Endothelial cell of umbilical vein (primary cell): ENCODE measurements at regions not wholly inside any gene's neighbourhood (a gene's known extent, or its start where the extent isn't known, plus 50 kb on each side); places are given as distances from the start of the nearest gene placed in this dataset.

Experiments
- BruUV-seq: library from RNA; stranded (reverse); fragments of 400-500 nt; replicated peaks from 2 replicates; lab custom pipeline; 2021; lab: Mats Ljungman, UMichigan
- CTCF ChIA-PET: fragments of 300-600, 350-600 bp; sonication (Branson Sonifier 250); formaldehyde crosslinking; loops from one replicate; lab custom pipeline; 2021; ENCODE audit warnings: antibody characterized with exemption, inconsistent platforms; lab: Charles Lee
- POLR2A ChIA-PET: fragments of 300-600, 350-600 bp; sonication (Branson Sonifier 250); formaldehyde crosslinking; loops from one replicate; lab custom pipeline; 2021; ENCODE audit warnings: antibody characterized with exemption, inconsistent platforms; lab: Charles Lee
- DNase-seq: peaks from one replicate; pipeline ENCODE4 v3.0.0-alpha.2; 2011; ENCODE audit warnings: low read depth, low spot score
- FAIRE-seq: peaks from 2 replicates; lab custom pipeline; 2011; peaks lifted over from hg19 to GRCh38; lab: Jason Lieb, UNC
- H2AFZ ChIP-seq: 2 replicates; pipeline ENCODE4 v1.6.0; 2012; ENCODE audit warnings: low read depth, low read length, control low read depth, inconsistent platforms
- H3K27ac ChIP-seq: 2 replicates; pipeline ENCODE4 v1.5.1; 2011; ENCODE audit warnings: low read depth, mild to moderate bottlenecking, control low read depth, low read length, moderate library complexity; ENCODE audit not compliant: insufficient read depth
- H3K27me3 ChIP-seq, 2 experiments: 2 replicates each; pipeline versions ENCODE4 v1.6.0 to v1.6.1; 2011; ENCODE audit warnings: low read length in 2 of 2, mixed read lengths in 1 of 2; ENCODE audit not compliant: control insufficient read depth in 2 of 2, insufficient read depth in 2 of 2
- H3K36me3 ChIP-seq, 2 experiments: 2 replicates in 1 of 2; 3 replicates in 1 of 2; pipeline ENCODE4 v1.5.1; 2011; ENCODE audit warnings: low read length in 2 of 2, mild to moderate bottlenecking in 1 of 2, moderate library complexity in 1 of 2; ENCODE audit not compliant: control insufficient read depth in 2 of 2, insufficient read depth in 2 of 2; ENCODE audit errors: extremely low read depth in 1 of 2
- H3K4me1 ChIP-seq: 3 replicates; pipeline ENCODE4 v1.5.1; 2011; ENCODE audit warnings: mild to moderate bottlenecking, low read length; ENCODE audit not compliant: control insufficient read depth, insufficient read depth; ENCODE audit errors: extremely low read depth
- H3K4me2 ChIP-seq: 2 replicates; pipeline ENCODE4 v1.6.1; 2011; ENCODE audit warnings: low read length, control low read depth, mixed read lengths; ENCODE audit not compliant: insufficient read depth
- H3K4me3 ChIP-seq, 3 experiments: fragments of 200-600 bp in 1 of 3; sonication (generic), shearing (Covaris generic) in 1 of 3; replicated peaks in 1 of 3; 2 replicates each; pipeline ENCODE4 v1.5.1; 2011 to 2016; ENCODE audit warnings: control low read depth in 3 of 3, low read length in 3 of 3, mild to moderate bottlenecking in 2 of 3, inconsistent platforms in 1 of 3, low read depth in 1 of 3, moderate library complexity in 1 of 3; ENCODE audit not compliant: insufficient read depth in 1 of 3
- H3K79me2 ChIP-seq: 2 replicates; pipeline ENCODE4 v1.6.0; 2012; ENCODE audit warnings: low read length, inconsistent platforms; ENCODE audit not compliant: control insufficient read depth, insufficient read depth
- H3K9ac ChIP-seq: replicated peaks from 2 replicates; pipeline ENCODE3; 2011; ENCODE audit warnings: low read length, control low read depth; ENCODE audit not compliant: insufficient read depth; ENCODE audit errors: extremely low read depth
- H3K9me1 ChIP-seq: replicated peaks from 3 replicates; pipeline ENCODE4 v1.6.0; 2011; ENCODE audit warnings: mild to moderate bottlenecking, low read length; ENCODE audit not compliant: control insufficient read depth, insufficient read depth; ENCODE audit errors: extremely low read depth
- H3K9me3 ChIP-seq: replicated peaks from 2 replicates; pipeline ENCODE4 v1.5.1; 2012; ENCODE audit warnings: low read length, inconsistent platforms; ENCODE audit not compliant: control insufficient read depth, insufficient read depth
- H4K20me1 ChIP-seq: replicated peaks from 2 replicates; pipeline ENCODE3; 2011; ENCODE audit warnings: mild to moderate bottlenecking, low read length; ENCODE audit not compliant: control insufficient read depth, insufficient read depth; ENCODE audit errors: extremely low read depth
- CTCF ChIP-seq, 2 donors: IDR thresholded peaks; 1 replicate in 1 of 2; 2 replicates in 1 of 2; pipeline ENCODE4 v1.5.1; 2011; ENCODE audit warnings: low read length in 2 of 2, mild to moderate bottlenecking in 2 of 2, moderate library complexity in 2 of 2, control low read depth in 1 of 2, inconsistent platforms in 1 of 2, low read depth in 1 of 2; ENCODE audit not compliant: insufficient read depth in 1 of 2; ENCODE audit errors: extremely low read depth in 1 of 2
- EZH2 ChIP-seq: IDR thresholded peaks from 2 replicates; pipeline ENCODE4 v1.6.1; 2012; ENCODE audit warnings: borderline replicate concordance, low read depth, mild to moderate bottlenecking, moderate library complexity, low read length, inconsistent platforms; ENCODE audit not compliant: severe bottlenecking
- FOS ChIP-seq: IDR thresholded peaks from 2 replicates; pipeline ENCODE4 v1.6.1; 2011; ENCODE audit warnings: mild to moderate bottlenecking, low read length, moderate library complexity, borderline replicate concordance; ENCODE audit not compliant: insufficient read depth
- GATA2 ChIP-seq: IDR thresholded peaks from 2 replicates; pipeline ENCODE4 v1.7.0; 2011; ENCODE audit warnings: low read depth, mild to moderate bottlenecking, moderate library complexity, mixed read lengths, low read length; ENCODE audit not compliant: insufficient read length, insufficient read depth
- JUN ChIP-seq: IDR thresholded peaks from 2 replicates; pipeline ENCODE4 v1.6.1; 2011; ENCODE audit warnings: borderline replicate concordance, low read depth; ENCODE audit not compliant: insufficient read length, insufficient read depth
- MYC ChIP-seq: IDR thresholded peaks from one replicate; pipeline ENCODE4 v1.6.1; 2011; ENCODE audit warnings: mild to moderate bottlenecking, low read depth, low read length
- POLR2AphosphoS5 ChIP-seq: IDR thresholded peaks from 2 replicates; pipeline ENCODE4 v1.6.1; 2012; ENCODE audit warnings: low read depth, mild to moderate bottlenecking, control low read depth, low read length, moderate library complexity; ENCODE audit not compliant: insufficient read depth
- dilution Hi-C: fragments of 300-500 bp; cut with MboI; formaldehyde crosslinking; loops from one replicate; pipeline ENCODE4 v1.15.0; 2019; ENCODE audit warnings: low sequenced_read_pairs; ENCODE audit not compliant: extremely low pct_ligation_motif_present
- intact Hi-C: fragments of 100-400 bp; cut with micrococcal nuclease; formaldehyde crosslinking; loops from one replicate; pipeline ENCODE4 v1.10.0; 2022

GRCh38 chr3:144692488-144692887 is 720.9 kb downstream of the DIPK2A start:
- Histone ChIP-seq H3K9ac (no peak overlapping the region), H3K27me3 (no peaks in the 10 kb centered on the region), H3K4me3 (no peak overlapping the region), H3K9me3 (no peaks in the 10 kb centered on the region), H3K4me2 (no peak overlapping the region), H3K27ac (no peak overlapping the region), H4K20me1 (no peaks in the 10 kb centered on the region), H3K79me2 (no peaks in the 10 kb centered on the region), H3K36me3 (no peaks in the 10 kb centered on the region), H3K9me1 (no peaks in the 10 kb centered on the region), H2AFZ (no peak overlapping the region), H3K4me1 (no peaks in the 10 kb centered on the region)
- TF ChIP-seq JUN (no peak), GATA2 (no peak), MYC (no peak), FOS (no peak), POLR2AphosphoS5 (no peak), CTCF (IDR thresholded peaks at IDR 0.05; ENCODE audit: extremely low read depth in 1 of 2, insufficient read depth in 1 of 2, low read depth in 1 of 2, low read length in 2 of 2) (no peak), EZH2 (no peak)
- FAIRE-seq (no peak), DNase-seq (no peak)
- ChIA-PET POLR2A (no interaction called here), CTCF (no interaction called here)
- BruUV-seq: no TSS peak
- intact Hi-C loops: no loop called here
- dilution Hi-C loops: no loop called here
